OCI-LY3 (cell line): ENCODE measurements at regions not wholly inside any gene's neighbourhood (a gene's known extent, or its start where the extent isn't known, plus 50 kb on each side); places are given as distances from the start of the nearest gene placed in this dataset.

ENCODE experiments used
- H2AFZ ChIP-seq: fragments of 200-600, 300-600 bp; shearing (Covaris generic); 2 replicates; pipeline ENCODE4 v1.6.0; 2014; ENCODE audit warnings: antibody characterized with exemption, low read depth, low read length
- H3K27ac ChIP-seq: fragments of 200-600, 300-600 bp; sonication (generic); 2 replicates; pipeline ENCODE4 v1.5.1; 2014; ENCODE audit warnings: mild to moderate bottlenecking, low read length, moderate library complexity, mixed read lengths
- H3K27me3 ChIP-seq: fragments of 200-600, 300-600 bp; sonication (generic); 2 replicates; pipeline ENCODE4 v1.6.1; 2014; ENCODE audit warnings: low read depth, low read length, mixed read lengths
- H3K36me3 ChIP-seq: fragments of 200-600, 300-600 bp; sonication (generic); replicated peaks from 2 replicates; pipeline ENCODE3; 2014; ENCODE audit warnings: low read depth, low read length, mixed read lengths
- H3K4me1 ChIP-seq: fragments of 300-600, 200-600 bp; sonication (generic); 2 replicates; pipeline ENCODE4 v1.6.1; 2014; ENCODE audit warnings: low read length, mixed read lengths
- H3K4me2 ChIP-seq: fragments of 200-600, 300-600 bp; sonication (generic); 2 replicates; pipeline ENCODE4 v1.6.1; 2014; ENCODE audit warnings: low read length, mixed read lengths
- H3K4me3 ChIP-seq: fragments of 300-600, 200-600 bp; sonication (generic); 2 replicates; pipeline ENCODE4 v1.5.1; 2014; ENCODE audit warnings: antibody characterized with exemption, mild to moderate bottlenecking, low read length, moderate library complexity
- H3K79me2 ChIP-seq: fragments of 300-600, 200-600 bp; shearing (Covaris generic); 2 replicates; pipeline ENCODE4 v1.6.1; 2014; ENCODE audit warnings: mild to moderate bottlenecking, low read length, mixed read lengths
- H3K9ac ChIP-seq: fragments of 300-600, 200-600 bp; shearing (Covaris generic); 2 replicates; pipeline ENCODE4 v1.6.0; 2014; ENCODE audit warnings: mild to moderate bottlenecking, low read length, moderate library complexity
- H3K9me3 ChIP-seq: fragments of 200-600, 300-600 bp; shearing (Covaris generic); 2 replicates; pipeline ENCODE4 v1.6.1; 2014; ENCODE audit warnings: low read length, mixed read lengths; ENCODE audit not compliant: insufficient read depth
- H4K20me1 ChIP-seq: fragments of 200-600, 300-600 bp; sonication (generic); 2 replicates; pipeline ENCODE4 v1.6.1; 2016; ENCODE audit warnings: low read length, mixed read lengths; ENCODE audit not compliant: insufficient read depth
- CTCF ChIP-seq: fragments of 200-600, 300-600 bp; sonication (generic); IDR thresholded peaks from 2 replicates; pipeline ENCODE4 v1.5.1; 2014; ENCODE audit warnings: antibody characterized with exemption, low read length, low read depth
- EZH2phosphoT487 ChIP-seq: fragments of 200-600 bp; shearing (Covaris generic); IDR thresholded peaks from 2 replicates; pipeline ENCODE4 v1.6.1; 2018; ENCODE audit warnings: antibody characterized with exemption, mixed run types, low read depth

DNA sequence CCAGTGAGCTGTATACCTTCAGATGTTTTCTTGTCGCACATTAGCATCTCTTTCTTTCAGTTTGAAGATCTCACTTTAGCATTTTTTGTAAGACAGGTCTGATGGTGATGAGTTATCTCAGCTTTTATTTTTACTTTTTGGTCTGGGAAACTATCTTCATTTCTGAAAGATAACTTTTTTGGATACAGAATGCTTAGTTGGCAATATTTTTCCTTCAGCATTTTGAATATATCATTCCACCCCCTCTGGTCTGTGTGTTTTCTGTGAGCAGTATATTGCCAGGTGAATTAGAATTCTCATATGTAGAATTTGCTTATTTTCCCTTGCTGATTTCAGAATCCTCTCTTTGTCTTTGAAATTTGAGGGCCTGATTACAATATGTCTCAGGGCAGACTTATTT, 743.3 kb downstream of the PLOD2 start:
- H3K4me2 ChIP-seq, result no peak overlapping the region
- H3K36me3 ChIP-seq, result no peaks in the 10 kb centered on the region
- H3K27me3 ChIP-seq, result no peaks in the 10 kb centered on the region
- no peak overlapping the region for H3K27ac ChIP-seq
- no peak for TF ChIP-seq EZH2phosphoT487
- TF ChIP-seq CTCF, result no peak
- H3K4me1 ChIP-seq, result no peaks in the 10 kb centered on the region
- H3K9ac ChIP-seq, result no peak overlapping the region
- no peak overlapping the region for H3K4me3 ChIP-seq
- no peak overlapping the region for H2AFZ ChIP-seq
- no peaks in the 10 kb centered on the region for H4K20me1 ChIP-seq
- no peaks in the 10 kb centered on the region for H3K9me3 ChIP-seq
- no peaks in the 10 kb centered on the region for H3K79me2 ChIP-seq

- no peak overlapping the region for H3K9ac ChIP-seq
- H3K27me3 ChIP-seq, result no peaks in the 10 kb centered on the region
- no peak overlapping the region for H2AFZ ChIP-seq
- H3K79me2 ChIP-seq, result no peaks in the 10 kb centered on the region
- H3K4me1 ChIP-seq, result no peaks in the 10 kb centered on the region
- H3K36me3 ChIP-seq, result no peaks in the 10 kb centered on the region
- H4K20me1 ChIP-seq, result no peaks in the 10 kb centered on the region
- no peak overlapping the region for H3K4me2 ChIP-seq
- H3K27ac ChIP-seq, result no peak overlapping the region
- no peak overlapping the region for H3K4me3 ChIP-seq
- H3K9me3 ChIP-seq, result no peaks in the 10 kb centered on the region
- TF ChIP-seq CTCF (no peak), EZH2phosphoT487 (no peak)
Measured at GRCh38 chr3:145422556-145422955, 738.4 kb downstream of the PLOD2 start.

- H3K4me2 ChIP-seq, result no peak overlapping the region
- H3K9ac ChIP-seq, result no peak overlapping the region
- no peaks in the 10 kb centered on the region for H3K79me2 ChIP-seq
- H3K27me3 ChIP-seq, result no peaks in the 10 kb centered on the region
- H3K27ac ChIP-seq, result no peak overlapping the region
- H2AFZ ChIP-seq, result no peak overlapping the region
- H3K36me3 ChIP-seq, result no peaks in the 10 kb centered on the region
- no peaks in the 10 kb centered on the region for H4K20me1 ChIP-seq
- H3K4me3 ChIP-seq, result no peak overlapping the region
- TF ChIP-seq EZH2phosphoT487 (no peak), CTCF (no peak)
- H3K4me1 ChIP-seq, result no peaks in the 10 kb centered on the region
- H3K9me3 ChIP-seq, result no peaks in the 10 kb centered on the region
Measured at GRCh38 chr3:145427355-145427754, 733.6 kb downstream of the PLOD2 start.

GRCh38 chr3:145429546-145429945, 731.4 kb downstream of the PLOD2 start:
- Histone ChIP-seq H3K27ac (no peak overlapping the region), H3K4me1 (no peaks in the 10 kb centered on the region), H2AFZ (no peak overlapping the region), H3K9ac (no peak overlapping the region), H3K9me3 (no peaks in the 10 kb centered on the region), H3K79me2 (no peaks in the 10 kb centered on the region), H3K36me3 (no peaks in the 10 kb centered on the region), H3K27me3 (no peaks in the 10 kb centered on the region), H4K20me1 (no peaks in the 10 kb centered on the region), H3K4me2 (no peak overlapping the region), H3K4me3 (no peak overlapping the region)
- no peak for TF ChIP-seq CTCF
- no peak for TF ChIP-seq EZH2phosphoT487
